Endometrium (tissue), 2 donors: ENCODE measurements at regions not wholly inside any gene's neighbourhood (a gene's known extent, or its start where the extent isn't known, plus 50 kb on each side); places are given as distances from the start of the nearest gene placed in this dataset.
"Not testable (repeated sequence)": the region's sequence is repeated elsewhere in the genome, so short reads cannot be mapped to it uniquely, and the experiment has no call there.

Experiments
- FAIRE-seq: peaks from 2 replicates; lab custom pipeline; 2012; peaks lifted over from hg19 to GRCh38; lab: Jason Lieb, UNC
- donor health status: control.
- donor health status: control.

DNA sequence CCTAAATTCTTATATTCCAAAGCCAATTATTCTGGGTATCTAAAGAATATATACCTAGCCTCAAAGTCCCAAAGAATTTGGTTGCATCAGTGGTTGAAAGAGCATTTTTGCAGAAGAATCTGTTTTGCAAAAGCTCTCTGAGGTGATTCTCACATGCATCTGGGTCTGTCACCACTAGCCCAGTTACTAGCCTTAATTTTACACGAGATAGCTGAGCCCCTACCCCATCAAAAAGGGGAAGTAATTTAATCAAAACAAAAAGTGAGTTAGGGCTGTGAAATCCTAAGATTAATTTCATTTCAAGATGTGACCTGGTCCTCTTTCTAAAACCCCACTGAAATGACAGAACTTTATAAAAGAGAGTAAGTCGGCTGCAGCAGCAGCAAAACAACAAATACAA lies 53.7 kb upstream of the ZSCAN2 start:
- FAIRE-seq = not testable (repeated sequence)

DNA sequence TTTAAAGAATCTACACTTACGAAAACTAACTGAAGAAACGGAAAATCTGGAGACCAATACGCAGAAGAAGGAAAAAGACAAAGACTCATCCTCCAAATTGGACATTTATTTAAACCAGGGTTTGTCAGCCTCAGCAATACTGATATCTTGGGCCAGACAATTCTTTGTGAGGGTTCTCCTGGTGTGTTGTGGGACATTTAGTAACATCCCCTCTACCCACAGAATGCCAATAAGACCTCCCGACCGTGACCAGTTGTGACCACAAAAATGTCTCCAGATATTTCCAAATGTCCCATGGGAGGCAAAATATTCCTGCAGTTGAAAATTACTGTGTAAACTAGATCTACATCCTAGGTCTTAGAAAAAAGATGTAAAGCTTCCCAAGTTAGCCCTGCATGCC lies 50.3 kb upstream of the ZSCAN2 start:
- FAIRE-seq = not testable (repeated sequence)
